IMR-90 (cell line): ENCODE measurements at regions not wholly inside any gene's neighbourhood (a gene's known extent, or its start where the extent isn't known, plus 50 kb on each side); places are given as distances from the start of the nearest gene placed in this dataset.

Source experiments
- ATAC-seq: fragments of 200-7000 bp; cut with Tn5 transposase; 2 replicates; pipeline ENCODE4 v1.9.1; 2020; ENCODE audit warnings: low read depth, mild to moderate bottlenecking, moderate library complexity
- BruUV-seq: library from RNA; stranded (reverse); fragments of 400-500 nt; replicated peaks from 2 replicates; lab custom pipeline; 2021; lab: Mats Ljungman, UMichigan
- CTCF ChIA-PET: fragments of 300-600 bp; formaldehyde crosslinking; extraction: SDS; loops from one replicate; lab custom pipeline; 2021; ENCODE audit warnings: antibody characterized with exemption; lab: Yijun Ruan, JAX
- POLR2A ChIA-PET: fragments of 300-600 bp; sonication (Branson Sonifier 250); formaldehyde crosslinking; loops from one replicate; lab custom pipeline; 2022; ENCODE audit warnings: antibody characterized with exemption; ENCODE audit not compliant: unreplicated experiment; lab: Charles Lee
- DNase-seq: peaks from one replicate; pipeline ENCODE4 v3.0.0; 2013
- H2AFZ ChIP-seq: replicated peaks from 2 replicates; pipeline ENCODE3; 2013; ENCODE audit warnings: low read length, mild to moderate bottlenecking; ENCODE audit not compliant: poor library complexity
- H2AK5ac ChIP-seq: 2 replicates; pipeline ENCODE4 v1.6.1; 2013; ENCODE audit warnings: low read depth, low read length, inconsistent platforms
- H2AK9ac ChIP-seq: replicated peaks from 2 replicates; pipeline ENCODE3; 2013; ENCODE audit warnings: mild to moderate bottlenecking, low read depth, low read length, moderate library complexity; ENCODE audit not compliant: poor library complexity
- H2BK120ac ChIP-seq: 2 replicates; pipeline ENCODE4 v1.6.1; 2013; ENCODE audit warnings: low read depth, low read length, inconsistent platforms
- H2BK15ac ChIP-seq: 3 replicates; pipeline ENCODE4 v1.6.1; 2013; ENCODE audit warnings: low read depth, low read length, inconsistent platforms
- H2BK20ac ChIP-seq: 2 replicates; pipeline ENCODE4 v1.6.1; 2013; ENCODE audit warnings: low read depth, mild to moderate bottlenecking, inconsistent platforms, low read length, moderate library complexity
- H2BK5ac ChIP-seq: 2 replicates; pipeline ENCODE4 v1.6.1; 2013; ENCODE audit warnings: mild to moderate bottlenecking, low read depth, low read length, inconsistent platforms; ENCODE audit not compliant: poor library complexity, severe bottlenecking
- H3K14ac ChIP-seq: replicated peaks from 2 replicates; pipeline ENCODE4 v1.6.1; 2013; ENCODE audit warnings: low read depth, low read length, inconsistent platforms
- H3K18ac ChIP-seq: 2 replicates; pipeline ENCODE4 v1.6.1; 2013; ENCODE audit warnings: low read depth, low read length, control low read depth
- H3K23ac ChIP-seq: 2 replicates; pipeline ENCODE4 v1.6.1; 2013; ENCODE audit warnings: low read depth, low read length, inconsistent platforms
- H3K27ac ChIP-seq: 2 replicates; pipeline ENCODE4 v1.5.1; 2013; ENCODE audit warnings: mild to moderate bottlenecking, control low read depth, low read length; ENCODE audit not compliant: insufficient read depth
- H3K27me3 ChIP-seq: 2 replicates; pipeline ENCODE4 v1.6.1; 2013; ENCODE audit warnings: low read length; ENCODE audit not compliant: control insufficient read depth, insufficient read depth
- H3K36me3 ChIP-seq: 2 replicates; pipeline ENCODE4 v1.6.1; 2013; ENCODE audit warnings: low read length, mixed read lengths; ENCODE audit not compliant: control insufficient read depth, insufficient read depth
- H3K4ac ChIP-seq: 2 replicates; pipeline ENCODE4 v1.6.1; 2013; ENCODE audit warnings: low read depth, low read length, inconsistent platforms
- H3K4me1 ChIP-seq: 2 replicates; pipeline ENCODE4 v1.6.1; 2013; ENCODE audit warnings: low read length, mixed read lengths; ENCODE audit not compliant: control insufficient read depth, insufficient read depth
- H3K4me2 ChIP-seq: 2 replicates; pipeline ENCODE4 v1.6.1; 2013; ENCODE audit warnings: low read depth, mild to moderate bottlenecking, control low read depth, low read length, moderate library complexity
- H3K4me3 ChIP-seq: 2 replicates; pipeline ENCODE4 v1.5.1; 2013; ENCODE audit warnings: low read depth, mild to moderate bottlenecking, control low read depth, low read length, moderate library complexity; ENCODE audit not compliant: insufficient read depth
- H3K56ac ChIP-seq: 2 replicates; pipeline ENCODE4 v1.6.1; 2013; ENCODE audit warnings: low read length, inconsistent platforms; ENCODE audit not compliant: insufficient read depth; ENCODE audit errors: extremely low read depth
- H3K79me1 ChIP-seq, 2 experiments: 2 replicates each; pipeline ENCODE4 v1.6.1; 2013; ENCODE audit warnings: low read length in 2 of 2, inconsistent platforms in 1 of 2, low read depth in 1 of 2
- H3K9ac ChIP-seq: 2 replicates; pipeline ENCODE4 v1.6.1; 2013; ENCODE audit warnings: low read depth, low read length, control low read depth
- H3K9me1 ChIP-seq: 2 replicates; pipeline ENCODE4 v1.6.1; 2013; ENCODE audit warnings: low read length, inconsistent platforms; ENCODE audit not compliant: insufficient read depth
- H3K9me3 ChIP-seq: 2 replicates; pipeline ENCODE4 v1.6.1; 2013; ENCODE audit warnings: low read length; ENCODE audit not compliant: control insufficient read depth, insufficient read depth
- H4K20me1 ChIP-seq: 2 replicates; pipeline ENCODE4 v1.6.1; 2013; ENCODE audit warnings: low read length, inconsistent platforms; ENCODE audit not compliant: insufficient read depth
- H4K5ac ChIP-seq: 2 replicates; pipeline ENCODE4 v1.6.1; 2013; ENCODE audit warnings: mild to moderate bottlenecking, low read depth, low read length, control low read depth
- H4K8ac ChIP-seq, 2 experiments: 2 replicates each; pipeline ENCODE4 v1.6.1; 2013; ENCODE audit warnings: low read depth in 2 of 2, low read length in 2 of 2, control low read depth in 1 of 2, inconsistent platforms in 1 of 2
- H4K91ac ChIP-seq: 2 replicates; pipeline ENCODE4 v1.6.1; 2013; ENCODE audit warnings: low read depth, low read length, inconsistent platforms; ENCODE audit not compliant: insufficient read depth
- BHLHE40 ChIP-seq: fragments of 150-350 bp; IDR thresholded peaks from 2 replicates; pipeline ENCODE4 v1.6.1; 2016; ENCODE audit warnings: mild to moderate bottlenecking, low read depth, low read length
- CEBPB ChIP-seq: IDR thresholded peaks from 2 replicates; pipeline ENCODE4 v1.6.1; 2012; ENCODE audit warnings: low read depth, low read length, improper control_type of control experiment
- CHD1 ChIP-seq: IDR thresholded peaks from 2 replicates; pipeline ENCODE4 v1.6.1; 2012; ENCODE audit warnings: low read depth, low read length, improper control_type of control experiment
- FOS ChIP-seq: fragments of 150-350 bp; IDR thresholded peaks from 2 replicates; pipeline ENCODE4 v1.6.1; 2016; ENCODE audit warnings: low read depth, low read length
- MAFK ChIP-seq: IDR thresholded peaks from 2 replicates; pipeline ENCODE4 v1.6.1; 2012; ENCODE audit warnings: low read depth, low read length, improper control_type of control experiment
- MAZ ChIP-seq: IDR thresholded peaks from 2 replicates; pipeline ENCODE4 v1.6.1; 2012; ENCODE audit warnings: low read depth, mild to moderate bottlenecking, low read length, improper control_type of control experiment, moderate library complexity, borderline replicate concordance
- MXI1 ChIP-seq: IDR thresholded peaks from 2 replicates; pipeline ENCODE4 v1.6.1; 2012; ENCODE audit warnings: low read depth, mild to moderate bottlenecking, low read length, moderate library complexity, borderline replicate concordance
- NFE2L2 ChIP-seq: fragments of 150-350 bp; IDR thresholded peaks from 2 replicates; pipeline ENCODE4 v1.6.1; 2016; ENCODE audit warnings: low read depth, mild to moderate bottlenecking, low read length
- POLR2A ChIP-seq: IDR thresholded peaks from 2 replicates; pipeline ENCODE4 v1.6.1; 2012; ENCODE audit warnings: mild to moderate bottlenecking, low read depth, low read length
- RAD21 ChIP-seq: IDR thresholded peaks from 2 replicates; pipeline ENCODE4 v1.6.1; 2012; ENCODE audit warnings: low read length, improper control_type of control experiment
- RCOR1 ChIP-seq: IDR thresholded peaks from 2 replicates; pipeline ENCODE4 v1.6.1; 2012; ENCODE audit warnings: mild to moderate bottlenecking, low read length, improper control_type of control experiment; ENCODE audit not compliant: insufficient replicate concordance
- RFX5 ChIP-seq: IDR thresholded peaks from 2 replicates; pipeline ENCODE4 v1.8.0; 2012; ENCODE audit warnings: low read depth, mild to moderate bottlenecking, low read length, moderate library complexity
- SMC3 ChIP-seq: fragments of 150-350 bp; IDR thresholded peaks from 2 replicates; pipeline ENCODE4 v1.6.1; 2016; ENCODE audit warnings: low read depth, mild to moderate bottlenecking, antibody characterized with exemption, low read length, moderate library complexity
- WGBS, 2 experiments: methylation state at CpG; one replicate each; pipeline versions ENCODE4 v1.1.5 to v1.1.7; 2013; ENCODE audit warnings: missing lambda C conversion rate in 2 of 2; ENCODE audit not compliant: insufficient read length in 1 of 2; ENCODE audit errors: extremely low coverage in 2 of 2; 5-methylcytosine and 5-hydroxymethylcytosine counted together
- dilution Hi-C: fragments of 300-500 bp; cut with HindIII; formaldehyde crosslinking; loops from one replicate; pipeline ENCODE4 v1.14.3; 2018; ENCODE audit warnings: low sequenced_read_pairs; ENCODE audit not compliant: unreplicated experiment
- in situ Hi-C: fragments of 300-500 bp; cut with MboI; formaldehyde crosslinking; loops from 3 replicates; pipeline ENCODE4 v1.14.3; 2019; ENCODE audit warnings: low sequenced_read_pairs, inconsistent platforms, mixed read lengths
- intact Hi-C: fragments of 100-400 bp; cut with micrococcal nuclease; formaldehyde crosslinking; loops from 2 replicates; pipeline ENCODE4 v1.10.0; 2022
- TF ChIP-seq, protein P1 (sequence below): fragments of 150-350 bp; IDR thresholded peaks from 2 replicates; pipeline ENCODE4 v1.6.1; 2016; ENCODE audit warnings: low read depth, mild to moderate bottlenecking, low read length, moderate library complexity, borderline replicate concordance
- TF ChIP-seq, protein P2 (sequence below): fragments of 150-350 bp; IDR thresholded peaks from 2 replicates; pipeline ENCODE4 v1.6.1; 2017; ENCODE audit warnings: mild to moderate bottlenecking, antibody characterized with exemption, low read length, low read depth

DNA sequence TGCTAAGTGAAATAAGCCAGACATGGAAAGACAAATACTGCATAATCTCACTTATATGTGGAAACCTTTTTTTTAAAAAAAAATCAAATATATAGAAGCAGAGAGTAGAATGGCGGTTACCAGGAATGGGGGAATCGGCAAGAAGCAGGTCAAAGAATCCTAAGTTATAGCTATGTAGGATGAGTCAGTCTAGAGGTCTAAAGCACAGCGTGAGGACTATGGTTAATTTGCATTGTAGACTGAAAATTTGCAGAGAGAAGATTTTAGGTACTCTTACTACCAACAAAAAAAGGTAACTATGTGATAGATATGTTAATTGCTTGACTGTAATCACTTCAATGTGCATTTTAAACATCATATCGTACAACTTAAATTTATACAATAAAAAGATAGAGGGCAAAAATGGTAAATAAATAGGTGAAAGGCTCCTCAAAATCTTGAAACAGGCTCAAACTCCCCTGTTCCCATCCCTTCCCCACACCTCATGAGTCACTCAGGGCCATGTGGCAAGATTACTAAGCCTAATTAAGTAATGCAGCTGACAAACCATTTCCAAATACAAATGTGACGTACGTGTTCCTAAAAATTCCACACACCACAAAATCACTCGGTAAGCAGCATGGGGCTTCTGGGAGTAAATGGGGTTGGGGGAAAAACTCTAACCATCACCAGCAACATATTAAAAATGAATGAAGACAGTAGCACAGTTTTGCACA lies 159.0 kb downstream of the USP12 start:
- 0 out of 2 replicates have a peak overlapping the region, but pooled peaks have one; percentile 38 for H2BK20ac ChIP-seq
- H3K27me3 ChIP-seq = 0 out of 2 replicates have a peak, but pooled peaks cover 2% of the 10 kb centered on the region
- H3K9me1 ChIP-seq = no peaks in the 10 kb centered on the region
- H4K8ac ChIP-seq = 0 out of 4 replicates have a peak overlapping the region, but pooled peaks of 1 of the 2 experiments have one; percentile 14
- H4K91ac ChIP-seq = no peak overlapping the region
- peak overlapping the region; percentile 89; the same call in 1 of the 2 replicates for H3K18ac ChIP-seq
- H3K36me3 ChIP-seq = no peaks in the 10 kb centered on the region
- dilution Hi-C loops = no loop called here
- H2BK5ac ChIP-seq = no peak overlapping the region
- DNase-seq = peak; percentile 89
- no CpG with 5 or more reads among the region's 7 CpGs for WGBS, 2 experiments
- H4K5ac ChIP-seq = peak overlapping the region; percentile 67; the same call in 1 of the 2 replicates
- H3K4me1 ChIP-seq = peaks cover 3% of the 10 kb centered on the region
- no peaks in the 10 kb centered on the region for H3K79me1 ChIP-seq
- no peak overlapping the region for H3K4me3 ChIP-seq
- H3K23ac ChIP-seq = no peak overlapping the region
- no peak overlapping the region for H3K56ac ChIP-seq
- no peaks in the 10 kb centered on the region for H3K9me3 ChIP-seq
- ChIA-PET CTCF (interaction anchor here (0.5 to 0.7 kb wide), 2 partner anchors 66 to 1721 kb away, joined by 3 read pairs; no protein-coding TSS in a partner anchor), POLR2A (no interaction called here)
- no peak overlapping the region for H2AK5ac ChIP-seq
- no peak overlapping the region for H3K9ac ChIP-seq
- no peak overlapping the region for H3K27ac ChIP-seq
- H2BK15ac ChIP-seq = no peak overlapping the region
- H3K4me2 ChIP-seq = peak overlapping the region; percentile 49
- H2AFZ ChIP-seq = no peak overlapping the region
- no peak overlapping the region; the same call in 1 of the 2 replicates for H3K4ac ChIP-seq
- H4K20me1 ChIP-seq = no peaks in the 10 kb centered on the region
- H3K14ac ChIP-seq = no peak overlapping the region
- peak; percentile 72 for ATAC-seq
- no peak overlapping the region for H2AK9ac ChIP-seq
- intact Hi-C loops = no loop called here
- no TSS peak for BruUV-seq
- peak overlapping the region; percentile 28; the same call in 1 of the 2 replicates for H2BK120ac ChIP-seq
- in situ Hi-C loops = no loop called here
- TF ChIP-seq RCOR1 (no peak), CHD1 (no peak), NFE2L2 (no peak), MAFK (peak; percentile 31; the same call in 1 of the 2 replicates), CEBPB (peak; percentile 88), BHLHE40 (peak; percentile 46), SMC3 (no peak), FOS (peak; percentile 86), RFX5 (no peak), MXI1 (0 out of 2 replicates have a peak, but pooled peaks have one; percentile 54), POLR2A (no peak), RAD21 (no peak), MAZ (no peak)
- TF ChIP-seq, protein P1, sequence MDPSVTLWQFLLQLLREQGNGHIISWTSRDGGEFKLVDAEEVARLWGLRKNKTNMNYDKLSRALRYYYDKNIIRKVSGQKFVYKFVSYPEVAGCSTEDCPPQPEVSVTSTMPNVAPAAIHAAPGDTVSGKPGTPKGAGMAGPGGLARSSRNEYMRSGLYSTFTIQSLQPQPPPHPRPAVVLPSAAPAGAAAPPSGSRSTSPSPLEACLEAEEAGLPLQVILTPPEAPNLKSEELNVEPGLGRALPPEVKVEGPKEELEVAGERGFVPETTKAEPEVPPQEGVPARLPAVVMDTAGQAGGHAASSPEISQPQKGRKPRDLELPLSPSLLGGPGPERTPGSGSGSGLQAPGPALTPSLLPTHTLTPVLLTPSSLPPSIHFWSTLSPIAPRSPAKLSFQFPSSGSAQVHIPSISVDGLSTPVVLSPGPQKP = no peak
- TF ChIP-seq, protein P2, sequence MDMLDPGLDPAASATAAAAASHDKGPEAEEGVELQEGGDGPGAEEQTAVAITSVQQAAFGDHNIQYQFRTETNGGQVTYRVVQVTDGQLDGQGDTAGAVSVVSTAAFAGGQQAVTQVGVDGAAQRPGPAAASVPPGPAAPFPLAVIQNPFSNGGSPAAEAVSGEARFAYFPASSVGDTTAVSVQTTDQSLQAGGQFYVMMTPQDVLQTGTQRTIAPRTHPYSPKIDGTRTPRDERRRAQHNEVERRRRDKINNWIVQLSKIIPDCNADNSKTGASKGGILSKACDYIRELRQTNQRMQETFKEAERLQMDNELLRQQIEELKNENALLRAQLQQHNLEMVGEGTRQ = peak; percentile 77
